Testis (tissue), 2 donors: ENCODE measurements at regions not wholly inside any gene's neighbourhood (a gene's known extent, or its start where the extent isn't known, plus 50 kb on each side); places are given as distances from the start of the nearest gene placed in this dataset.

ENCODE experiments used
- CTCF ChIP-seq, 3 experiments: fragments of 450-650 bp in 2 of 3; fragments of 200-600 bp in 1 of 3; sonication (generic) in 1 of 3; IDR thresholded peaks; one replicate each; pipeline ENCODE4 v1.5.1; 2016 to 2019; ENCODE audit warnings: antibody characterized with exemption in 3 of 3, mild to moderate bottlenecking in 2 of 3, moderate library complexity in 1 of 3
- POLR2A ChIP-seq: fragments of 450-650 bp; IDR thresholded peaks from one replicate; pipeline ENCODE4 v1.6.1; 2017; ENCODE audit warnings: antibody characterized with exemption, mild to moderate bottlenecking, moderate library complexity

DNA sequence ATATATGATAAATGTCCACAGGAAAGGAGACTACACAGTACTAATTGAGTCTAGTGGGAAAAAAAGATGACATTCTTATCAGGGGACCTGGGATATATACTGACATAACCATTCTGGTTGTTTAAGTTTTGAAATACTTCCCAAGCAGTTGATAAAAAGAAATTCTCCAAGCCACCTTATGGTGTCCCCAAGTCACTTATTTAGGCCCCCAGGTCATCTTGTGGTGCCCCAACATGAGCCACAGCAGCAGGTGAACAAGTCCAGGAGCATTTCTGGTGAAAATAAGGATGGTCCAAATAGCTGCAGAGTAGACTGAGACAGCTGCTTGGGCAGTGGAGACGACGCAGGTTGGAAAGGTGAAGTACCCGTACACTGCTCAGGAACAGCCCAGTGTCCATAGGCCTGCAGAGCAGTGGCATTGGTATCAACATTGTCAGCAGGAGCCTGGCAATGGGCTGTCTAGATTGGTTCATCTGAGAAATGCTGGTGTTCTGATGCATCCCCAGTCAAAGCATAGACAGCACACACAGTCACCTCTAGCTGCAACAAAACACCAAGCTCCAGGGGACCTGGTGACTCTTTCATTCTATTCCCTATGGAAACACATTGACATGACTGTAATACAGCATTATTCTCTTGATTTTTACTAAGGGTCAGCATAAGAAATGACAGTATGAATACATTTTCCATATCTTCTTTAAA is 430.6 kb downstream of the NR2F1-AS1 start:
- TF ChIP-seq CTCF (IDR thresholded peaks at IDR 0.05) (no peak), POLR2A (no peak)
